Vagina (tissue), 2 donors: ENCODE measurements at regions not wholly inside any gene's neighbourhood (a gene's known extent, or its start where the extent isn't known, plus 50 kb on each side); places are given as distances from the start of the nearest gene placed in this dataset.

ENCODE experiments used
- POLR2A ChIP-seq, 2 donors: fragments of 450-650 bp; IDR thresholded peaks; one replicate each; pipeline ENCODE4 v1.6.1; 2017; ENCODE audit warnings: antibody characterized with exemption in 2 of 2, mild to moderate bottlenecking in 2 of 2, moderate library complexity in 2 of 2
- POLR2AphosphoS5 ChIP-seq, 2 donors: sonication (generic); formaldehyde crosslinking; IDR thresholded peaks; one replicate each; pipeline ENCODE4 v1.9.0; 2017; ENCODE audit warnings: antibody characterized with exemption in 2 of 2, mild to moderate bottlenecking in 2 of 2, low read depth in 1 of 2; ENCODE audit not compliant: insufficient read depth in 1 of 2
- TF ChIP-seq, protein P1 (sequence below), 3 experiments: fragments of 450-650 bp in 2 of 3; fragments of 200-600 bp in 1 of 3; sonication (generic) in 1 of 3; IDR thresholded peaks; one replicate each; pipeline ENCODE4 v1.5.1; 2017 to 2019; ENCODE audit warnings: antibody characterized with exemption in 3 of 3, mild to moderate bottlenecking in 2 of 3, moderate library complexity in 2 of 3

DNA sequence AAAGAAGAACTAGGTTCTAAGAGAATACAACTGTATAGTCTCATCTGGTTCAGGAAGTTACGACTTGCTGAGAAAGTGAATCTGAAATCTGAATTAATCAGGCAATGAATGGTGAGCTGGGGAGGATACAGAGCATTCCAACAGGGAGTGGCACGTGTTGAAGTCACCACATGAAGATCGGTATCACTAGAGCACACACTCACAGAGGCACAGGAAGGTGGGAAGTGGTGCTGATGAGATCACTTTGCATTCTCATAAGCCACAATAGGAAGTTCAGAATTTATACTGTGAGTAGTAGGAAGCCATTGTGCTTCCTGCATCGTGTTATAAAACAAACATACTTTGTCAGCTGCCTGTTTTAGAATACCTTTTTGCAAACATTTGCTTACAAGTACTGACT, 615.0 kb upstream of the DDX18 start:
- TF ChIP-seq, protein P1, sequence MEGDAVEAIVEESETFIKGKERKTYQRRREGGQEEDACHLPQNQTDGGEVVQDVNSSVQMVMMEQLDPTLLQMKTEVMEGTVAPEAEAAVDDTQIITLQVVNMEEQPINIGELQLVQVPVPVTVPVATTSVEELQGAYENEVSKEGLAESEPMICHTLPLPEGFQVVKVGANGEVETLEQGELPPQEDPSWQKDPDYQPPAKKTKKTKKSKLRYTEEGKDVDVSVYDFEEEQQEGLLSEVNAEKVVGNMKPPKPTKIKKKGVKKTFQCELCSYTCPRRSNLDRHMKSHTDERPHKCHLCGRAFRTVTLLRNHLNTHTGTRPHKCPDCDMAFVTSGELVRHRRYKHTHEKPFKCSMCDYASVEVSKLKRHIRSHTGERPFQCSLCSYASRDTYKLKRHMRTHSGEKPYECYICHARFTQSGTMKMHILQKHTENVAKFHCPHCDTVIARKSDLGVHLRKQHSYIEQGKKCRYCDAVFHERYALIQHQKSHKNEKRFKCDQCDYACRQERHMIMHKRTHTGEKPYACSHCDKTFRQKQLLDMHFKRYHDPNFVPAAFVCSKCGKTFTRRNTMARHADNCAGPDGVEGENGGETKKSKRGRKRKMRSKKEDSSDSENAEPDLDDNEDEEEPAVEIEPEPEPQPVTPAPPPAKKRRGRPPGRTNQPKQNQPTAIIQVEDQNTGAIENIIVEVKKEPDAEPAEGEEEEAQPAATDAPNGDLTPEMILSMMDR (IDR thresholded peaks at IDR 0.05) = no peak
- TF ChIP-seq POLR2AphosphoS5 (IDR thresholded peaks at IDR 0.05; ENCODE audit: insufficient read depth in 1 of 2, low read depth in 1 of 2) (no peak), POLR2A (IDR thresholded peaks at IDR 0.05) (no peak)
